ENCODE measurements at regions not wholly inside any gene's neighbourhood (a gene's known extent, or its start where the extent isn't known, plus 50 kb on each side); places are given as distances from the start of the nearest gene placed in this dataset.
A peak's percentile ranks its signal among the peaks of the same experiment; 100 is the strongest.

DNA sequence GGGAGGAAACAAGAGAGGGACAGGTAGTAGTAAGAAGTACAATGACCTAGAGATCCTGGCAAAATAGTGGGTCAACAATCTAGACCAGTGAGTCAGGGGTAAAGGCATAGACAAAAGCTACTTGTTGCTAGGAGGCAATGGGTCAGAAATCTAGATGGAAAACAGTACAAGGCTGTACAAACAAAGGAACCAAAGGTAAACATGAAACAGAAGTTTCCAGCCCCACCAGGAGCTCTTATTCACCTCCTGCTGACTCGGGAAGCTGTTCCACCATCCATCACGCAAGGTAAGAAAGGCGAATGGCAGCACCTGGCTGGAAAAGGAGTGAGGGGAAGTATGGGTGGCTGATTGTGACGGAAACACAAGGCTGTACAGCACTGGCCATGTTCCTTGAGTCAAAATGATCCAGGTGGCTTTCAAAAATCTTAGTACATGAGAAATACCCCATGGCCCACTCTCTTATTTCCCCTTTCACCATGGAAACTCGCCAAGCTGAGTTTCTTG, 70.5 kb upstream of the RAI14 start:
- DNase-seq (peak; percentile 48 to 75 (median 58)), ATAC-seq (peak; percentile 93)
- H3K36me3 ChIP-seq (replicated peaks in 1 of 2; ENCODE audit: insufficient read depth in 1 of 2, low read depth in 2 of 2) = no peaks in the 10 kb centered on the region
- H3K4me1 ChIP-seq = peaks cover 21% of the 10 kb centered on the region
- 23 to 34% methylated on average over 5 of the region's 5 CpGs for WGBS, 2 donors
- H3K27ac ChIP-seq = peak overlapping the region; percentile 18 to 86 (median 79)
- TF ChIP-seq, protein P1, sequence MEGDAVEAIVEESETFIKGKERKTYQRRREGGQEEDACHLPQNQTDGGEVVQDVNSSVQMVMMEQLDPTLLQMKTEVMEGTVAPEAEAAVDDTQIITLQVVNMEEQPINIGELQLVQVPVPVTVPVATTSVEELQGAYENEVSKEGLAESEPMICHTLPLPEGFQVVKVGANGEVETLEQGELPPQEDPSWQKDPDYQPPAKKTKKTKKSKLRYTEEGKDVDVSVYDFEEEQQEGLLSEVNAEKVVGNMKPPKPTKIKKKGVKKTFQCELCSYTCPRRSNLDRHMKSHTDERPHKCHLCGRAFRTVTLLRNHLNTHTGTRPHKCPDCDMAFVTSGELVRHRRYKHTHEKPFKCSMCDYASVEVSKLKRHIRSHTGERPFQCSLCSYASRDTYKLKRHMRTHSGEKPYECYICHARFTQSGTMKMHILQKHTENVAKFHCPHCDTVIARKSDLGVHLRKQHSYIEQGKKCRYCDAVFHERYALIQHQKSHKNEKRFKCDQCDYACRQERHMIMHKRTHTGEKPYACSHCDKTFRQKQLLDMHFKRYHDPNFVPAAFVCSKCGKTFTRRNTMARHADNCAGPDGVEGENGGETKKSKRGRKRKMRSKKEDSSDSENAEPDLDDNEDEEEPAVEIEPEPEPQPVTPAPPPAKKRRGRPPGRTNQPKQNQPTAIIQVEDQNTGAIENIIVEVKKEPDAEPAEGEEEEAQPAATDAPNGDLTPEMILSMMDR (IDR thresholded peaks at IDR 0.05) = no peak
- peak in 2 of 3 donors; percentile 40 to 60 for TF ChIP-seq POLR2A (IDR thresholded peaks at IDR 0.05)
- intact Hi-C loops (cut with DNase I) = no loop called here
- H3K9me3 ChIP-seq = no peaks in the 10 kb centered on the region
- H3K27me3 ChIP-seq = no peaks in the 10 kb centered on the region
- H3K4me3 ChIP-seq = no peak overlapping the region

DNA sequence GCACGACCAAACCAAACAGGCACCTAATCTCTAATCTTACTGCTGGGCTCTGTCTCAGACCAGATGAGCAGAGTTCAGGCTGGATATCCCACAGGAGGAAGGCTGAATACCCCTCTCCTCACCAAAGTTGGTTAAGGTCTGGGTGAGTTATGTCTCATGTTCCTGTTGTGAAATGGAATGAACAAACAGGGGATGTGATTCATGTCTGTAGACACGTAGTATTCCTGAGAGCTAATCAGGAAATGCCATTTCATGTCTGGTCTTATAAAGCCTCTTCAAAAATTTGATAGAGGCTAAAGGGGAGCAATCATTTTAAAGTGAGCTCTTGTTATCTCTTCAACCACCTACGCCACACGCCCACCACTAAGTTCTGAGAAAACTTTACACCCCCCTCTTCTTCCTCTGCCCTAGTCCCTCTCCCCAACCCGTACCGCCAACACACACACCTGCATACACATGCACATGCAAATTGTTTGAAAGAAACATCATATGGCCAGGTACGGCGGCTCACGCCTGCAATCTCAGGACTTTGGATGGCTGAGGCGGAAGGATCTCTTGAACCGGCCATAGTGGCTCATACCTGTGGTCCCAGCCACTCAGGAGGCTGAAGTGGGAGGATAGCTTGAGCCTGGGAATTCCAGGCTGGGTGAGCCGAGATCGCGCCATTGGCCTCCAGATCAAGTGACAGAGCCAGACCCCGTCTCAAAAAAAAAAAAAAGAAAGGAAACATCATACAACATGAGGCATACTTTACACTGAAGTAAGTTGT, 69.8 kb upstream of the RAI14 start:
- intact Hi-C loops (cut with DNase I) = no loop called here
- ATAC-seq (peak; percentile 47), DNase-seq (peak in 1 of 4 donors; percentile 29)
- TF ChIP-seq POLR2A (IDR thresholded peaks at IDR 0.05) = peak in 1 of 3 donors; percentile 8
- TF ChIP-seq, protein P1 (IDR thresholded peaks at IDR 0.05) = no peak
- Histone ChIP-seq H3K27ac (peak overlapping the region; percentile 18 to 86 (median 79)), H3K9me3 (no peaks in the 10 kb centered on the region), H3K36me3 (replicated peaks in 1 of 2; ENCODE audit: insufficient read depth in 1 of 2, low read depth in 2 of 2) (no peaks in the 10 kb centered on the region), H3K4me3 (no peak overlapping the region), H3K27me3 (no peaks in the 10 kb centered on the region), H3K4me1 (peaks cover 21% of the 10 kb centered on the region)
- 83 to 84% methylated on average over 15 of the region's 15 CpGs for WGBS, 2 donors

DNA sequence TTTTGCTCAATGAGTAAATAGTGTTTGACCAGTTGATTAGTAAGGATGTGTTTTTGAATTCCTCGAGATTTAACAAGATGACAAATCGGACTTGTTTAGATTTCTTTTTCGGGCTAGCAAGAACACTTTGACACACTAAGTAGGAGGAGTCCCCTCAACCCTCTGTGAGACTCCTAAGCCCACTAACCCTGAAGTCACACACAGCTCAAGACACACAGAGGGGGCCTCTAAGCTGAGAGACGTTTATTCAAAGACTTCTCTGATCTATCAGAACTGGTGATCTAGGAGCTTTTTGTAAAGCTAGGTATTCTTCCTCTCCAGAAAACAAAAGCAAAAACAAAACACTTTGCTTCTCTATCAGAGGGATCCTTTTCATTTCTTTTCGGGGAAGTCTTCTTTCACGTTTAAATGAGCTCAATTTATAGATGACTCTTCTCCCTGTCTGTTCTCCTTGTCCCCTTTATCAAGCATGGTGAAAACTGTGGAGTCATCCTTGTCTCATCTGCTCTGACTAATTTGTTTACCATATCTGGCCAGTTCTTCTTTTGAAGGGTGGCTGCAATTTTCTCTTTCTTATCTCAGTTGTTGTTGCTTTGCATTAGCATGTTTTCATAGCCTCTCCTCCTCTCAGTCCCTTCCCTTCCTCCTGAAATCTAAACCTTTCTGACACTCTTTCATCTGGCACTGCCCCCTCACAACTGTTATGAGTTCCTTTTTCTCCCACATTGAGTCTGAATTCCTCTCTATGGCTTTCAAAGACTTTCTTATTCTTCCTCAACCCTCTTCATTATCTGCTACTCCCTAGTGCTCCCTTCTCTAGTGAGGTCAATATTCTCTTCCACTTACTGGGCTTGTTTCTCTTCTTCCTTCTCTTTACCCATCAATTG, 68.5 kb upstream of the RAI14 start:
- Histone ChIP-seq H3K36me3 (replicated peaks in 1 of 2; ENCODE audit: insufficient read depth in 1 of 2, low read depth in 2 of 2) (no peaks in the 10 kb centered on the region), H3K4me3 (no peak overlapping the region), H3K27me3 (no peaks in the 10 kb centered on the region), H3K4me1 (peaks cover 21% of the 10 kb centered on the region), H3K9me3 (no peaks in the 10 kb centered on the region), H3K27ac (no peak overlapping the region)
- TF ChIP-seq, protein P1 (IDR thresholded peaks at IDR 0.05) = no peak
- TF ChIP-seq POLR2A (IDR thresholded peaks at IDR 0.05) = no peak
- intact Hi-C loops (cut with DNase I) = no loop called here
- WGBS, 2 donors = 76 to 80% methylated on average over 6 of the region's 6 CpGs
- ATAC-seq = no peak
- no peak for DNase-seq

DNA sequence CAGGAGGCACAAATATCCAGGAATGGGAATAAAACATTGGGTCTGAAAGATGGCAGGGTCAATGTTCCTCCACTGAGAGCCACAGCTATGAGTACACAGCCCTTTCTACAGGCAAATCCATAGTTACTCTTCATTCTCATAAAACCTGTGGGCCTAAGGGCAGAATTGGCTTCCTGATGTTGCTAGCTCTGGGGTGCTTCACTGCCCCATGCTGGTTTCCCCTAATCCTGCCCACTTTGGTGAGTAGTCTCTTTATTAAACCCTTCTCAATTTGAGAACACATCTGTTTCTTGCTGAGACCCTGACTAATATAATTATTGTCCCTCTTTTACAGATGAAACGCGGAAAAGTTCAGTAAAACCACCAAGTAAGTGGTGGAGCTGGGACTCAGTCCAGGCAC, 66.3 kb upstream of the RAI14 start:
- H3K27me3 ChIP-seq = no peaks in the 10 kb centered on the region
- H3K4me1 ChIP-seq = peaks cover 17% of the 10 kb centered on the region
- DNase-seq (no peak), ATAC-seq (no peak)
- no peak for TF ChIP-seq POLR2A (IDR thresholded peaks at IDR 0.05)
- TF ChIP-seq, protein P1 (IDR thresholded peaks at IDR 0.05) = no peak
- no peak overlapping the region for H3K27ac ChIP-seq
- no peak overlapping the region for H3K4me3 ChIP-seq
- H3K9me3 ChIP-seq = no peaks in the 10 kb centered on the region
- intact Hi-C loops (cut with DNase I) = no loop called here
- 87 to 90% methylated on average over 2 of the region's 2 CpGs for WGBS, 2 donors
- H3K36me3 ChIP-seq (replicated peaks in 1 of 2; ENCODE audit: insufficient read depth in 1 of 2, low read depth in 2 of 2) = no peaks in the 10 kb centered on the region
